ENCODE measurements at regions not wholly inside any gene's neighbourhood (a gene's known extent, or its start where the extent isn't known, plus 50 kb on each side); places are given as distances from the start of the nearest gene placed in this dataset.

GRCh38 chr2:16160281-16161084 lies 220.1 kb downstream of the MYCN start:
- no peak for TF ChIP-seq CTCF (IDR thresholded peaks at IDR 0.05; ENCODE audit: low read depth, low read length, missing input control)
- no peak for TF ChIP-seq ATF3 (IDR thresholded peaks at IDR 0.05)
- TF ChIP-seq NR2F2 (IDR thresholded peaks at IDR 0.05) = no peak
- no peak for TF ChIP-seq SP1 (IDR thresholded peaks at IDR 0.05)
